BLaER1 treated with 17β-estradiol and CSF1 and Interleukin-3, amounts not matched to agents 10 nM and 100 nM (cell line): ENCODE measurements at regions not wholly inside any gene's neighbourhood (a gene's known extent, or its start where the extent isn't known, plus 50 kb on each side); places are given as distances from the start of the nearest gene placed in this dataset.

ENCODE experiments used
- H3K27ac ChIP-seq, 11 experiments: shearing (Covaris generic); formaldehyde crosslinking; 2 replicates each; pipeline ENCODE4 v1.8.1; 2022
- H3K27me3 ChIP-seq, 11 experiments: shearing (Covaris generic); formaldehyde crosslinking; 2 replicates each; pipeline ENCODE4 v1.8.1; 2022
- H3K36me3 ChIP-seq, 11 experiments: shearing (Covaris generic); formaldehyde crosslinking; 2 replicates each; pipeline ENCODE4 v1.8.1; 2022
- H3K4me1 ChIP-seq, 10 experiments: shearing (Covaris generic); formaldehyde crosslinking; 2 replicates each; pipeline ENCODE4 v1.8.1; 2022
- H3K4me2 ChIP-seq, 11 experiments: shearing (Covaris generic); formaldehyde crosslinking; 2 replicates each; pipeline ENCODE4 v1.8.1; 2022
- H3K4me3 ChIP-seq, 10 experiments: shearing (Covaris generic); formaldehyde crosslinking; 2 replicates each; pipeline ENCODE4 v1.8.1; 2022
- H3K9ac ChIP-seq, 11 experiments: shearing (Covaris generic); formaldehyde crosslinking; 2 replicates each; pipeline ENCODE4 v1.8.1; 2022
- H3K9me3 ChIP-seq, 11 experiments: shearing (Covaris generic); formaldehyde crosslinking; replicated peaks in 1 of 11; 2 replicates each; pipeline ENCODE4 v1.8.1; 2022
- H4K20me1 ChIP-seq, 11 experiments: shearing (Covaris generic); formaldehyde crosslinking; 2 replicates each; pipeline ENCODE4 v1.8.1; 2022
- Cebpa-rat ChIP-seq, 11 experiments: shearing (Covaris generic); IDR thresholded peaks; 2 replicates each; pipeline ENCODE4 v1.8.1; 2022

DNA sequence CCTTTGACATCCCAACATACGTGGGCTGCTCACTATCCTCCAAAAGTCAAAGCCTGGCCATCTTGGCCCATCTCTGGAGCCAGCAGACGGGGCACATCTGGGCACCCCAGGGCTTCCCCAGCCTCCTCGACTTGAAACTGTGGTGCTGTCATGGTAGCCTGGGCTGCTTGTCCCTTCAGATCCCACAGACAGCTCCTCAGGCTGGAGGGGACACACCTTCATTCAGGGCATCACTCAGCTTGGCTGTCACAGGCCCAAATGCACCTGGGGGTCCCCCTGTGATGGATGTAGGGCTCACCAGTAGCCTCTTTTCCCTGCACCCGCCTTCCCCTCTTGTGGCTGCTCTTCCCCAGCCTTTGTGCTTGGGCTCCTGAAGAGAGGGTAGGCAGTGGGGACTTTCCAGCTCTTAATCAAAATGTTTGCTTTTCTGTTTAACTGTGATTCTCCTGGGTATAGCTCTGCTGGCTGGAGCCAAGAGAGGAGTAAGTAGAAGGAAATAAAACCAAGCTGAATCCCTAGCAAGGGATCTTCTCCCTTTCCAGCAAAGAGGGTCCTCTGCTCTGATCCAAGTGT is 92.3 kb downstream of the GYPC start:
- no peak for TF ChIP-seq Cebpa-rat (IDR thresholded peaks at IDR 0.05)
- H3K4me1 ChIP-seq: no peaks in the 10 kb centered on the region
- H4K20me1 ChIP-seq: no peaks in the 10 kb centered on the region
- no peaks in the 10 kb centered on the region for H3K27me3 ChIP-seq
- no peak overlapping the region for H3K4me2 ChIP-seq
- H3K27ac ChIP-seq: no peak overlapping the region
- H3K9ac ChIP-seq: no peak overlapping the region
- no peak overlapping the region for H3K4me3 ChIP-seq
- peaks cover 0 to 5% (median 0%) of the 10 kb centered on the region in 11 experiments; a peak in 2 of 22 replicates for H3K9me3 ChIP-seq
- H3K36me3 ChIP-seq: no peaks in the 10 kb centered on the region

DNA sequence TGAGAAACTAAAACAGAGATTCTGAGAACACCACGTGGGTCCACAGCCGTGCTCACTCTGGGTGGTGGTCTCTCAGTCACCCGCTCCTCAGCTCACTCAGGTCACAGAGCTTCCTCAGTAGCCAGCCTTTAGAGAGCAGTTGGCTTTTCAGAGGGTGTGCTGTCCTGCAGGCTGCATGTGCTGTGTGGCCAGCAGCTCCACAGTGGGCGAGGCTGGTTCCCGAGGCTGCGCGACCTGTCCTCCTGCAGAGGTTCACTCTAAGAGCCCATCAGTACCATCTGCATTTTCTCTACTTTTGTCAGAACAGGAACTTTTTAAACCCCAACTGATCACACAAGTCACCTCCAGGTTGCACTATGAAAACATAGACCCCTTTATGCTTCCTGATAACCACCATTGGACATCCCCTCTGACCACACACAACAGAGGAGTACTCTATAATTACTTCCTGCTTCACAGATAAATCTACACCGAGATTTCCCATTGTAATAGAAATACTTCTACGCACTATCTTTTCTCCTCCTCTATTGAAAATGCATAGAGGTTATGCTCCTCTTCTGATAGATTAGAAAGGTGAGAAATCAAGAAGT is 93.1 kb downstream of the GYPC start:
- Histone ChIP-seq H3K27me3 (no peaks in the 10 kb centered on the region), H4K20me1 (no peaks in the 10 kb centered on the region), H3K9me3 (no peaks in the 10 kb centered on the region), H3K36me3 (no peaks in the 10 kb centered on the region), H3K4me3 (no peak overlapping the region), H3K27ac (no peak overlapping the region), H3K4me1 (peaks cover 0 to under 1% (median 0%) of the 10 kb centered on the region in 10 experiments; a peak in 1 of 20 replicates), H3K9ac (no peak overlapping the region), H3K4me2 (no peak overlapping the region)
- no peak for TF ChIP-seq Cebpa-rat (IDR thresholded peaks at IDR 0.05)

DNA sequence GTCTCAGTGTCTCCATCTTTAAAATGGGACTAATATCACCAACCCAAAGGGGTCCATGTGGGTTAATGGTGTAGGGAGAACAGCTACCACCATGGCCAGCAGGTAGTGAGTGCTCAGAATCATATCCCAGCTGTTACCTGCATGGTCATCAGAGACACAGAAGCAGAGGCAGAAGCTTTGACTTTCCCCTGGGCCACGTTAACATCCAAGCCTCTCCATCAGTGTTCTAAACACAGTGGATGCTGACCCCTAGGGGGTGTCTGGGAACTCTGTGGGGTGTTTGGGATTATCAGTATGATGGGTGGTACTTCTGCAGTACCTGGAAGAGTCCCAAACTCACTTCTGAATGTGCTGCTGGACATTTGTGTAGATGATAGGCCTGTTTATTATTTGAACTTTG is 93.6 kb downstream of the GYPC start:
- no peaks in the 10 kb centered on the region for H3K36me3 ChIP-seq
- no peak for TF ChIP-seq Cebpa-rat (IDR thresholded peaks at IDR 0.05)
- no peaks in the 10 kb centered on the region for H3K9me3 ChIP-seq
- no peaks in the 10 kb centered on the region for H4K20me1 ChIP-seq
- no peaks in the 10 kb centered on the region for H3K27me3 ChIP-seq
- H3K4me1 ChIP-seq: peaks cover 0 to 5% (median 0%) of the 10 kb centered on the region in 10 experiments; a peak in 2 of 20 replicates
- H3K4me3 ChIP-seq: no peak overlapping the region
- no peak overlapping the region for H3K4me2 ChIP-seq
- H3K9ac ChIP-seq: no peak overlapping the region
- H3K27ac ChIP-seq: no peak overlapping the region

DNA sequence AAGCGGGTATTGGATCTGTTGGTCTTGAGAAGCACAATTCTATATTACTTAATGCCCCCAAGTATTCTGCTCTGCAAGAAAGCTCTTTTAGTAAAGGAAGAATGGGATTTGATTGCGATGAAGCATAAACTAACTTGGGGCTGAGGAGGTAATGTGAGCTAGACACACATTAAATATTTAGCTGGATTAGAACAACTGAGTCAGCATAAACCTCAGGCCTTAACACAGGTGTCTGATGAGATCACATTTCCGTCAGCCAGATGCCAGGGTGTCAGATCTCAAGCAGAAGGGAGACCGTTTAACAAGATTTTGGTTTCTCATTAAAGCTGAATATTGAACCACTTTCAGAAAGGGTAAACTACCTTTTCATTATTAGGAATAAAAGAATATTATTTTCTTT is 94.5 kb downstream of the GYPC start:
- TF ChIP-seq Cebpa-rat (IDR thresholded peaks at IDR 0.05): no peak
- no peak overlapping the region for H3K4me3 ChIP-seq
- H3K9me3 ChIP-seq: no peaks in the 10 kb centered on the region
- H3K27me3 ChIP-seq: no peaks in the 10 kb centered on the region
- no peaks in the 10 kb centered on the region for H4K20me1 ChIP-seq
- peaks cover 0 to 5% (median 0%) of the 10 kb centered on the region in 10 experiments; a peak in 2 of 20 replicates for H3K4me1 ChIP-seq
- H3K9ac ChIP-seq: no peak overlapping the region
- H3K4me2 ChIP-seq: no peak overlapping the region
- H3K27ac ChIP-seq: no peak overlapping the region
- H3K36me3 ChIP-seq: no peaks in the 10 kb centered on the region

DNA sequence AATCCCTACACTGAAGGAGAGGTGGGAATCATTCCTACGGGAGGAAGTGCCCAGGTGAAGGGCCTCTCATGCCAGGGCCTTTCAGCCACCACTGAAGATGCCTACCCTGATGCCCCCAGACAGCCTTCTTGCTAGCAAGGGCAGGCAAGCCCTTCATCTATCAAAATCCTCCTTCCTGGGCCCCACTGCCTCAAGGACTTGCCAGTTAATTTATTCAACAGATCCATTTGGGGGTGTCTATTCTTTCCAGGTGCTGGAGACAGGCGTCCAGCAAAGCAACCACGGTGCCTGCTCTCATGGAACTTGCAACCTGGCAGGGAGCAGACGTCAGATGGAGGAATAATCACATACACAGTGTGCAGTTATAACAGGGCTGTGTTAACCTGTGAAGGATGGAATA is 95.5 kb downstream of the GYPC start:
- no peak overlapping the region for H3K9ac ChIP-seq
- H3K9me3 ChIP-seq: peaks cover 0 to 6% (median 0%) of the 10 kb centered on the region in 11 experiments; a peak in 1 of 22 replicates
- H3K27me3 ChIP-seq: no peaks in the 10 kb centered on the region
- H3K36me3 ChIP-seq: no peaks in the 10 kb centered on the region
- no peaks in the 10 kb centered on the region for H4K20me1 ChIP-seq
- H3K4me3 ChIP-seq: no peak overlapping the region
- no peak overlapping the region for H3K27ac ChIP-seq
- no peak overlapping the region for H3K4me2 ChIP-seq
- no peak for TF ChIP-seq Cebpa-rat (IDR thresholded peaks at IDR 0.05)
- peaks cover 0 to 5% (median 0%) of the 10 kb centered on the region in 10 experiments; a peak in 2 of 20 replicates for H3K4me1 ChIP-seq

DNA sequence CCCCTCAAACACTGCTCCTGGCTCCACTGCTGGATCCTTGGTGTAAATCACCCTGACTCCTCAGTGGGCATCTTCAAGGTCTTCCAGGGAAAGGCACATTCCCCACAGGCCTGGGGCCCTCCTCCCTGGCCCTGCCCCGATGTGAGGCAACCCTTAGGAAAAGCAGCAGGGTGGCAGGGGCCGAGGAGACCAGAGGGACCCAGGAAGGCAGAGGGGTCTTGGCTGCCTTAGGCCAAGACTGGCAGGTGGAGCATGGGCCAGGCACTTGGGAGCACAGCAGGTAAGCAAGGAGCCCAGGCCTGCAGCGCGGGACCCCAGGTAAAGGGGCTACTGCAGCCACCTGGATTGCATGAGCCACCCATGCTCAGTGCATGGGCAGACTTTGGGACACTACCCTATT is 96.9 kb downstream of the GYPC start:
- H3K4me2 ChIP-seq: no peak overlapping the region
- H4K20me1 ChIP-seq: no peaks in the 10 kb centered on the region
- no peak overlapping the region for H3K4me3 ChIP-seq
- H3K36me3 ChIP-seq: no peaks in the 10 kb centered on the region
- H3K4me1 ChIP-seq: peaks cover 0 to 5% (median 0%) of the 10 kb centered on the region in 10 experiments; a peak in 2 of 20 replicates
- H3K9me3 ChIP-seq: peaks cover 0 to 14% (median 0%) of the 10 kb centered on the region in 11 experiments; a peak in 4 of 22 replicates
- no peak for TF ChIP-seq Cebpa-rat (IDR thresholded peaks at IDR 0.05)
- no peaks in the 10 kb centered on the region for H3K27me3 ChIP-seq
- no peak overlapping the region for H3K9ac ChIP-seq
- no peak overlapping the region for H3K27ac ChIP-seq

DNA sequence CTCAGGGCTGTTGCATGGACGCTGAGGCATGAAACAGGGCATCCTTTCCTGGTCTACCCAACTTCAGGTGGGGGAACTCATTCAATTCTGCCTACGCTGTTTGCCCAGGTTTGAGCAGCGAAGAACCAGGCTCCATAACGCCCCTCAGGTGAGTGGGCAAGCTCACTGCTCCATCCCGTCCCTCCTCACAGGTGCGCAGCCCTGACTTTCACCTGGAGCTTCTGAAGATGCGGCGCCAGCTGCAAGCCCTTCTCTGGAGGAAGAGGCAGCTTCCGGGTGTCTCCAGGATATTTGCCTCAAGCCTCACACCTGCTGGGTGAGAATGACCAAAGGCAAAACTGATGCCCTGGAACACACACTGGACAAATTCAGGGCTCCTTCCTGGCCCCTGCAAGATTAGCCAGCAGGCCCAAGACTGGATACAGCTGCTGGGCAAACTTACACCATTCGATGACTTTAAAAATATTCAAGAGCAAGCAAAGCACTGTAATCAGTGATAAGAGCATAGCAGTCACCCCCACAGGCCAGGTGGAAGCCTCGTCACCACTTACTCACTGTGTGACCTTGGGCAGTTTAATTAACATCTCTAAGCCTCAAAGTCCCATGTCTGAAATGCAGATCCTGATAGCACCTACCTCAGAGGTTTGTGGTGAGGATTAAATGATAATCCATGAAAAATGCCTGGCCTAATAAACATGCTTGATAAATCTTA is 97.7 kb downstream of the GYPC start:
- no peak overlapping the region for H3K4me2 ChIP-seq
- no peak for TF ChIP-seq Cebpa-rat (IDR thresholded peaks at IDR 0.05)
- H3K27ac ChIP-seq: no peak overlapping the region
- H3K4me3 ChIP-seq: no peak overlapping the region
- no peak overlapping the region for H3K9ac ChIP-seq
- H4K20me1 ChIP-seq: no peaks in the 10 kb centered on the region
- peaks cover 0 to 14% (median 0%) of the 10 kb centered on the region in 11 experiments; a peak in 4 of 22 replicates for H3K9me3 ChIP-seq
- no peaks in the 10 kb centered on the region for H3K27me3 ChIP-seq
- H3K36me3 ChIP-seq: no peaks in the 10 kb centered on the region
- H3K4me1 ChIP-seq: peaks cover 0 to 5% (median 0%) of the 10 kb centered on the region in 10 experiments; a peak in 2 of 20 replicates

DNA sequence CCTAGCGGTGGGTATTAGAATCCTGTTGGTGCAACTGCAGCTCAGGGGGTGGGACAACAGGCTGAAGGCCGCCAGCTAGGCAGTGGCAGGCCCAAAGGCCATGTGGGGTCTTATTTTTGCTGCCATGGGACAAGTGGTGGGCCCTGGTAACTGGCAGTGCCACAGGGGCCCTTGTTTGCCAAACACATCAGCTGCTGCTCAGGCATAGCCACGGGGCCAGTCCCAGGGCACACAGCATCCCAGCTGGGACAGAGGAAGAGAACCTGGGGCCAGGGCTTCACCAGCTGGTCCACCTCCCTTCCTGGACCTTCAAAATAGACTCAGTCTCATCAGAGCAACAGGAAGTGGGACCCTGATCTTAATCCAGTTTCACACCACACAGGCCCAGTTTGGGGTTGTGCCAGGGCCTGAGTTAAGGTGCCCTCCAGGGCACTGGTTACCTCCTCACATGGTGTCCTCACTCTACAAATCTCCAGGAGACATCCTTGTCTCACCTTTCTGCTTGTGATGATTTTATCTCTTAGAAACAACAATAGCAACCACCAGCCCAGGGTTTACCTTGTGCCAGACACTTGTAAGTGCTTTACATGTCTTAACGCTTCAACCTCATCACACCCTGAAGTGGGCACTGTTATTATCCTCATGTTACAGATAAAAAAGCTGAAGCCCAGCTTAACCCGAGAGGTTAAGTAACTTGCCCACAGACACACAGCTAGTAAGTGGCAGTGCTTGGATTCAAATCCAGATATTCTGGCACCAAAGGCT is 98.5 kb downstream of the GYPC start:
- no peaks in the 10 kb centered on the region for H3K36me3 ChIP-seq
- H3K9me3 ChIP-seq: peaks cover 0 to 14% (median 0%) of the 10 kb centered on the region in 11 experiments; a peak in 4 of 22 replicates
- TF ChIP-seq Cebpa-rat (IDR thresholded peaks at IDR 0.05): no peak
- H3K27ac ChIP-seq: no peak overlapping the region
- H3K4me1 ChIP-seq: peaks cover 0 to 5% (median 0%) of the 10 kb centered on the region in 10 experiments; a peak in 2 of 20 replicates
- no peak overlapping the region for H3K9ac ChIP-seq
- no peaks in the 10 kb centered on the region for H4K20me1 ChIP-seq
- no peak overlapping the region for H3K4me3 ChIP-seq
- H3K4me2 ChIP-seq: 0 out of 22 replicates have a peak overlapping the region, but pooled peaks of 1 of the 11 experiments have one; percentile 12
- no peaks in the 10 kb centered on the region for H3K27me3 ChIP-seq

DNA sequence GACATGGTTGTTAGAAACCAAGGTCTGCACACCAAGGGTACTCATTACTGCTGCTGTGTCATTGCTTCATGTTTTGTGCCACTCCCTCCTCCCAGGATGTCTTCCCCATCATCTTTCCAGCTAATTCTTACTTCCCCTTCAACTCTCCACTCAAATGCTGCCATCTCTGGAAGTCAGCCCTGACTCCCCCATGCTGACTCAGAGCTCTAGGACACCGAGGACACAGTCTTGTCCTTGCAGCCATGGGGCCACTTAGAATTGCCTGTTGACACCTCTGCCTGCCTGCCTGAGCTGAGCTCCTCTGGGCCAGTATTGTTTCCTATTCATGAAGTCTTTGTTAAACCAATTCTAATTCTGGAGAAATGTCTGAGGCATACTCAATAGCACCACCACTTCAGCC is 100.2 kb downstream of the GYPC start:
- no peak overlapping the region for H3K27ac ChIP-seq
- H3K36me3 ChIP-seq: no peaks in the 10 kb centered on the region
- TF ChIP-seq Cebpa-rat (IDR thresholded peaks at IDR 0.05): no peak

More for the DNA sequence above, 100.2 kb downstream of the GYPC start:
- Histone ChIP-seq H3K9me3 (peaks cover 0 to 14% (median 0%) of the 10 kb centered on the region in 11 experiments; a peak in 4 of 22 replicates), H3K4me2 (no peak overlapping the region), H3K4me3 (no peak overlapping the region), H4K20me1 (no peaks in the 10 kb centered on the region), H3K4me1 (peaks cover 0 to 5% (median 0%) of the 10 kb centered on the region in 10 experiments; a peak in 2 of 20 replicates), H3K27me3 (no peaks in the 10 kb centered on the region), H3K9ac (no peak overlapping the region)
